GM06990 (cell line): ENCODE measurements at regions not wholly inside any gene's neighbourhood (a gene's known extent, or its start where the extent isn't known, plus 50 kb on each side); places are given as distances from the start of the nearest gene placed in this dataset.
A peak's percentile ranks its signal among the peaks of the same experiment; 100 is the strongest.
"Not testable (repeated sequence)": the region's sequence is repeated elsewhere in the genome, so short reads cannot be mapped to it uniquely, and the experiment has no call there.

Experiments used
- DNase-seq: peaks from one replicate; pipeline ENCODE4 v3.0.0-alpha.2; 2011; ENCODE audit not compliant: insufficient read length; ENCODE audit errors: extremely low read depth
- H3K27me3 ChIP-seq: replicated peaks from 2 replicates; pipeline ENCODE4 v1.6.0; 2011; ENCODE audit warnings: low read length; ENCODE audit not compliant: control insufficient read depth, insufficient read depth
- H3K36me3 ChIP-seq: 2 replicates; pipeline ENCODE4 v1.5.1; 2011; ENCODE audit warnings: low read length; ENCODE audit not compliant: control insufficient read depth, insufficient read depth
- H3K4me3 ChIP-seq: replicated peaks from 2 replicates; pipeline ENCODE4 v1.5.1; 2011; ENCODE audit warnings: low read depth, mild to moderate bottlenecking, control low read depth, low read length
- CTCF ChIP-seq: IDR thresholded peaks from 2 replicates; pipeline ENCODE4 v1.5.1; 2011; ENCODE audit warnings: low read length, control low read depth, mild to moderate bottlenecking, inconsistent platforms; ENCODE audit not compliant: insufficient read depth, poor library complexity, severe bottlenecking

DNA sequence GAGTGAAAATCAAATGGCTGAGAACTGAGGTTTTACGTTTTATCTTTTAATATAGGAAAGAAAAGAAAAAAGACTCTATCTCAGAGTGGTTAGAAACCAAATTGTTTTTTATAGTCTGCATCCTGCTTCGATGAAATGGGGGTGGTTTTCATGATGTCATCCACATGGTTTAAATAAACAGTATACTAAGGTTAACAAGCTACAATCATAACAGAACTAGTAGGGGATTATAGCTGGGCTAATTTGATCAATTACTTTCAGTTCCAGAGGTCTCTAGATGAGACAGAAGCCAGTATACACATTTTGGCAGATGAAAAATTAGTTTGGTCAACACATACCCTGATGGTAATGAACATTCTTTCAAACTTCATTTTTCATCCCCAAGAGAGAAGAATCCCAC, 106.3 kb upstream of the SNX2 start:
- peak; percentile 18 for DNase-seq
- Histone ChIP-seq H3K4me3 (no peak overlapping the region), H3K36me3 (no peaks in the 10 kb centered on the region), H3K27me3 (no peaks in the 10 kb centered on the region)
- no peak for TF ChIP-seq CTCF

GRCh38 chr5:122669709-122670108, 105.2 kb upstream of the SNX2 start:
- DNase-seq, H3K4me3 ChIP-seq, H3K36me3 ChIP-seq, H3K27me3 ChIP-seq: not testable (repeated sequence)

DNA sequence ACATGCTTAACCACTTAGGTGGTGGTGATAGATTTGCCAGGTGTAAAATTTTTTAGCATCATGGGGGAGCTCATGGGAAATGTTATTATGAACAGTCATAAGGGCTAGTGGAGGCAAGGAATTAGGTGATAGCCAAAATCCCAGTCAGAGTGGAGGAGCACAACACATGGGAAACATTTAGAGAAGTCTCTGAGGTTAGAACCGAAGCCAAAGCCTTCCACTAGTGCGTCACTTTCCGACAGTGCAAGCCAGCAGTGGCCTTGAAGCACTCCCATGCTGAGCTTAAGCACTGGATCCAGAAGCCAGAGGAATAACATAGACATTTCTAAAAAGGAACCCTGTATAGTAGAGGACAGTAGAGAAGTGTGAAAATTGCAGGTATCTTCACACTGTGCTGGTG, 101.5 kb upstream of the SNX2 start:
- Histone ChIP-seq H3K27me3 (no peaks in the 10 kb centered on the region), H3K4me3 (no peak overlapping the region), H3K36me3 (no peaks in the 10 kb centered on the region)
- no peak for DNase-seq
- no peak for TF ChIP-seq CTCF

DNA sequence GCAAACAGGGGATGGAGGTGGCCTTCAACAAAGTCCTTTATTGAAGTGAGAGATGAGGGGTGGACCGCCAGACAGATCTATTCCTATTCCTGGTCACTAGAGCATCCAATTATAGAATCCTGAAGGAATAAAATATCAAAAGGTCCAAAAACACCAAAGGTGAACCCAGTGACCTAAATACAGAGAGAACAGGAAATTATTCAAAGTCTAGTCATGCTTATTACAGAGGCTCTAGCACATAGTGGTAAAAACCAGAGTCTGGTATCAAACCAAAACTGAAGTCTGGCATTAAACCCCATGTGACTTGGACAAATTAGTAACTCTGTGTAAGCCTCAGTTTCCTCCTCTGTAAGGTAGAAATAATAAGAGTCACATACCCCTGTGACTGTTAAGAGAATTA, 100.5 kb upstream of the SNX2 start:
- DNase-seq: no peak
- no peak overlapping the region for H3K4me3 ChIP-seq
- no peaks in the 10 kb centered on the region for H3K27me3 ChIP-seq
- no peak for TF ChIP-seq CTCF
- no peaks in the 10 kb centered on the region for H3K36me3 ChIP-seq

DNA sequence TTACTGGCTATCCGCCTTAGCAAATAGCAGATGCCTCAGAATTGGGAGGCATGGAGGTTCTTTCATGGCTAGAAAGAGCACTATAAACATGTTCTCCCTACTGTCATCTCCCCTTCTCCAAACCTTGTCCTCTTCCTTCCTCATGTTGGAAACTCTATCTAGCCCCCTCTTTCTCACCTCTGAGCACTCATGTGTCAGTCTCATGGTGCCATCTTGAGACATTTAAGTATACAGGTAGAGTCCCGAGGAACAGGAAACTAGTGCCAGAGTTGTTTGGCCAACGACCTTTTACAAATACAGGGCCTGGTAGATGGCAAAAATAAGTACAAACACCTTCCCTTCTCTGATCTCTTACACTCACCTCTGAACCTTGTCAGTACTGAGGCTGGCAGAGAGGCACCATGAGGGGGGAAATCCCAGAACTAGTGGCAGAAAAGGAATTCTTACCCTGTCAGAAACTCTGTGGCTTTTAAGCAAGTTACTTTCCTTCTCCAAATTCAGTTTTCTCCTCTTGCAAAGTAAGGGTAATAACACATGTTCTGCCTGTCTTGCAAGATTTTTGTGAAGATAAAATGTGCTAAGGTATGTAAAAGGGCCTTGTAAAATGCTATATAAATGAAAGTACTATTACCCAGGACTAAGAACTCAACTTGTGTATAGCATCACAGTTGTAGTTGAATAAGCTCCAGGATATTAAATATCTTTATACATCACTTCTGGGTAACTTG, 94.1 kb upstream of the SNX2 start:
- Histone ChIP-seq H3K4me3 (no peak overlapping the region), H3K27me3 (no peaks in the 10 kb centered on the region), H3K36me3 (no peaks in the 10 kb centered on the region)
- TF ChIP-seq CTCF: no peak
- no peak for DNase-seq

DNA sequence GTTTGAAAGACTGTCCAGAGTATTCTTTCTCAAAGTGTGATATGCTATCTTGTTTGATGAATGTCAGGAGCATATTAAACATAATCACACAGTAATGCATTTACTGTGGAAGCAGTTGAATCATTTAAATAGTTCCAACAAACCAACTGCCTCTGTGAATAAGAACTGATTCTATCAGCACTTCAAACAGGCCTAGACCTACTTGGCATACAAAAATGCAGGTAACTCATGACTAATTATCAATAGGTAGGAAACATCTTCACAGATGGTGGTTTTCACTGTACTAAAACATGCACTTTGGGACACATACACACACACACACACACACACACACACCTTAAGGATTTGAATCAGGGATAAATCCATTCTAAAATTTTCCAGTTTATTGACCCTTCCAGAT, 91.2 kb upstream of the SNX2 start:
- Histone ChIP-seq H3K36me3 (no peaks in the 10 kb centered on the region), H3K27me3 (no peaks in the 10 kb centered on the region), H3K4me3 (no peak overlapping the region)
- TF ChIP-seq CTCF: no peak
- no peak for DNase-seq
